SU-DHL-6 (cell line): ENCODE measurements at regions not wholly inside any gene's neighbourhood (a gene's known extent, or its start where the extent isn't known, plus 50 kb on each side); places are given as distances from the start of the nearest gene placed in this dataset.
"Not testable (repeated sequence)": the region's sequence is repeated elsewhere in the genome, so short reads cannot be mapped to it uniquely, and the experiment has no call there.

ENCODE experiments used
- EZH2phosphoT487 ChIP-seq: fragments of 200-600 bp; sonication (generic), shearing (Covaris generic); conservative IDR thresholded peaks from 2 replicates; pipeline ENCODE4 v1.6.1; 2018; ENCODE audit warnings: mild to moderate bottlenecking, antibody characterized with exemption, low read length, moderate library complexity, mixed read lengths
- TF ChIP-seq, protein P1 (sequence below): fragments of 200-600 bp; sonication (generic); IDR thresholded peaks from one replicate; pipeline ENCODE4 v1.5.1; 2017; ENCODE audit warnings: antibody characterized with exemption, mild to moderate bottlenecking, low read length, moderate library complexity; ENCODE audit not compliant: insufficient read depth, poor library complexity, severe bottlenecking

DNA sequence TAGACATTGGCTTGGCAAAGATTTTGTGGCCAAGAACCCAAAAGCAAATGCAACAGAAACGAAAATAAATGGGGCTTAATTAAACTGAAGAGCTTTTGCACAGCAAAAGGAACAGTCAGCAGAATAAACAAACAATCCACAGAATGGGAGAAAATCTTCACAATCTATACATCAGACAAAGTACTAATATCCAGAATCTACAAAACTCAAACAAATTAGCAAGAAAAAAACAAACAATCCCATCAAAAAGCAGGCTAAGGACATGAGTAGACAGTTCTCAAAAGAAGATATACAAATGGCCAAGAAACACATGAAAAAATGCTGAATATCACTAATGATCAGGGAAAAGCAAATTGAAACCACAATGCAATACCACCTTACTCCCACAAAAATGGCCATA, 81.7 kb downstream of the TMEM212 start:
- TF ChIP-seq, protein P1, sequence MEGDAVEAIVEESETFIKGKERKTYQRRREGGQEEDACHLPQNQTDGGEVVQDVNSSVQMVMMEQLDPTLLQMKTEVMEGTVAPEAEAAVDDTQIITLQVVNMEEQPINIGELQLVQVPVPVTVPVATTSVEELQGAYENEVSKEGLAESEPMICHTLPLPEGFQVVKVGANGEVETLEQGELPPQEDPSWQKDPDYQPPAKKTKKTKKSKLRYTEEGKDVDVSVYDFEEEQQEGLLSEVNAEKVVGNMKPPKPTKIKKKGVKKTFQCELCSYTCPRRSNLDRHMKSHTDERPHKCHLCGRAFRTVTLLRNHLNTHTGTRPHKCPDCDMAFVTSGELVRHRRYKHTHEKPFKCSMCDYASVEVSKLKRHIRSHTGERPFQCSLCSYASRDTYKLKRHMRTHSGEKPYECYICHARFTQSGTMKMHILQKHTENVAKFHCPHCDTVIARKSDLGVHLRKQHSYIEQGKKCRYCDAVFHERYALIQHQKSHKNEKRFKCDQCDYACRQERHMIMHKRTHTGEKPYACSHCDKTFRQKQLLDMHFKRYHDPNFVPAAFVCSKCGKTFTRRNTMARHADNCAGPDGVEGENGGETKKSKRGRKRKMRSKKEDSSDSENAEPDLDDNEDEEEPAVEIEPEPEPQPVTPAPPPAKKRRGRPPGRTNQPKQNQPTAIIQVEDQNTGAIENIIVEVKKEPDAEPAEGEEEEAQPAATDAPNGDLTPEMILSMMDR = not testable (repeated sequence)
- TF ChIP-seq EZH2phosphoT487 = not testable (repeated sequence)
